ENCODE measurements at regions not wholly inside any gene's neighbourhood (a gene's known extent, or its start where the extent isn't known, plus 50 kb on each side); places are given as distances from the start of the nearest gene placed in this dataset.
"Not testable (repeated sequence)": the region's sequence is repeated elsewhere in the genome, so short reads cannot be mapped to it uniquely, and the experiment has no call there.

GRCh38 chr14:53381895-53382294, 228.8 kb upstream of the DDHD1 start:
- no peak overlapping the region for H3K4me3 Mint-ChIP-seq
- no peaks in the 10 kb centered on the region for H3K9me3 Mint-ChIP-seq
- ChIA-PET CTCF (no interaction called here), POLR2A (no interaction called here)
- DNase-seq, result no peak
- H3K27ac Mint-ChIP-seq, result no peak overlapping the region
- peaks cover 2% of the 10 kb centered on the region for H3K27me3 Mint-ChIP-seq
- H3K4me1 Mint-ChIP-seq, result peaks cover 2% of the 10 kb centered on the region
- H3K36me3 Mint-ChIP-seq (ENCODE audit: low read depth), result no peaks in the 10 kb centered on the region

DNA sequence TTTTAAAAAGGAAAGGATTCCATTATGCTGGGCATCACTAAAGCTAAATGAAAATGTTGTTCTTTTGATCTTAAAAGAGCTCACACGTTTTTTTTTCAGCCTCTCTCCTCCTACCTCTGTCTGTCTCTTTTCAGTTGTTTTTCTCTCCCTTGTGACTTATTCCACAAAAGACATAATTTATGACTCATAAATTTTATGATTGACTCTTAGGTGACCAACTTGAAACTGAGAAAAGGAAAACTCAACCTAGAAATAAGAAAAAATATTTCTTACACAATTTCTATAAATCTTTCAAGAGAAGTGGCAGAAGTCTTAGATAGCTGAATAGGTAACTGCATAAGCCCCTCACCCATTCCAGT, 227.7 kb upstream of the DDHD1 start:
- no peak overlapping the region for H3K4me3 Mint-ChIP-seq
- peaks cover 2% of the 10 kb centered on the region for H3K27me3 Mint-ChIP-seq
- ChIA-PET POLR2A (no interaction called here), CTCF (no interaction called here)
- no peak for DNase-seq
- no peak overlapping the region for H3K27ac Mint-ChIP-seq
- no peaks in the 10 kb centered on the region for H3K36me3 Mint-ChIP-seq (ENCODE audit: low read depth)
- H3K4me1 Mint-ChIP-seq, result peaks cover 2% of the 10 kb centered on the region
- no peaks in the 10 kb centered on the region for H3K9me3 Mint-ChIP-seq

DNA sequence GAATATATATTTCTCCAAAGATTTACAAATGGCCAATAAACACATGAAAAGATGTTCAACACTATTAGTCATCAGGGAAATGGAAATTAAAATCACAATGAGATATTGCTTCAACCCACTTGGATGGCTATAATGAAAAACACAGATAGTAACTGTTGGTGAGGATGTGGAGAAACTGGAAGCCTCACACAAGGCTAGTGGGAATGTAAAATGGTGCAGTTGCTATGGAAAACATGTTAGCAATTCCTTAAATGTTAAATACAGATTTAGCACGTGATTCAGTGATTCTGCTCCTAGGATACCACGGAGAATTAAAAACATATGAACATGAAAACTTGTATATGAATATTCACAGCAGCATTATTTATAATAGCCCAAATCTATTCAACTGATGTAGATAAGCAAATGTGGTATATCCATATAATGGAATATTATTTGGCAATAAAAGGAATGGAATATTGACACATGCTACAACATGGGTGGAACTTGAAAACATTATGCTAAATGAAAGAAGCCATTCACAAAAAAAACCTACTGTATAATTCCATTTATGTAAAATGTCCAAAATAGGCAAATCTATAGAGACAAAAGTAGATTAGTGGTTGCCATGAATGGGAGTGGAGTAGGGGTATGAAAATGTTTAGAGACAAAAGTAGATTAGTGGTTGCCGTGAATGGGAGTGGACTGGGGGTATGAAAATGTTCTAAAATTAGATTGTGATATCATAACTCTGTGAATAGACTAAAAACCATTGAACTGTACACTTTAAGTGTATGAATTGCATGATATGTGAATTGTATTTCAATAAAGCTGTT, 227.1 kb upstream of the DDHD1 start:
- no peaks in the 10 kb centered on the region for H3K9me3 Mint-ChIP-seq
- peaks cover 2% of the 10 kb centered on the region for H3K4me1 Mint-ChIP-seq
- DNase-seq, result no peak
- POLR2A ChIA-PET, result no interaction called here
- CTCF ChIA-PET, result no interaction called here
- peaks cover 2% of the 10 kb centered on the region for H3K27me3 Mint-ChIP-seq
- H3K36me3 Mint-ChIP-seq (ENCODE audit: low read depth), result no peaks in the 10 kb centered on the region
- H3K27ac Mint-ChIP-seq, result no peak overlapping the region
- H3K4me3 Mint-ChIP-seq, result no peak overlapping the region

GRCh38 chr14:53378142-53378541, 225.0 kb upstream of the DDHD1 start:
- ChIA-PET CTCF (no interaction called here), POLR2A (no interaction called here)
- Mint-ChIP-seq H3K27ac (no peak overlapping the region), H3K27me3 (peaks cover 2% of the 10 kb centered on the region), H3K9me3 (no peaks in the 10 kb centered on the region), H3K36me3 (ENCODE audit: low read depth) (no peaks in the 10 kb centered on the region), H3K4me1 (peaks cover 2% of the 10 kb centered on the region), H3K4me3 (no peak overlapping the region)
- no peak for DNase-seq

GRCh38 chr14:53376064-53376463, 222.9 kb upstream of the DDHD1 start:
- H3K9me3 Mint-ChIP-seq, result no peaks in the 10 kb centered on the region

GRCh38 chr14:53375599-53375998, 222.5 kb upstream of the DDHD1 start:
- Mint-ChIP-seq H3K36me3 (ENCODE audit: low read depth) (no peaks in the 10 kb centered on the region), H3K4me3 (no peak overlapping the region), H3K9me3 (peaks cover 2% of the 10 kb centered on the region), H3K27me3 (peaks cover 2% of the 10 kb centered on the region), H3K27ac (no peak overlapping the region), H3K4me1 (peaks cover 2% of the 10 kb centered on the region)
- ChIA-PET CTCF (no interaction called here), POLR2A (no interaction called here)
- no peak for DNase-seq

More at GRCh38 chr14:53376064-53376463, 222.9 kb upstream of the DDHD1 start:
- Mint-ChIP-seq H3K27me3 (peaks cover 2% of the 10 kb centered on the region), H3K36me3 (ENCODE audit: low read depth) (no peaks in the 10 kb centered on the region), H3K4me3 (no peak overlapping the region), H3K4me1 (peaks cover 2% of the 10 kb centered on the region), H3K27ac (no peak overlapping the region)
- DNase-seq, result no peak
- POLR2A ChIA-PET, result no interaction called here
- CTCF ChIA-PET, result no interaction called here

GRCh38 chr14:53368711-53369201, 215.6 kb upstream of the DDHD1 start:
- Mint-ChIP-seq H3K27me3 (peaks cover 1% of the 10 kb centered on the region), H3K9me3 (peaks cover 4% of the 10 kb centered on the region), H3K36me3 (ENCODE audit: low read depth) (no peaks in the 10 kb centered on the region), H3K4me3 (no peak overlapping the region), H3K4me1 (no peaks in the 10 kb centered on the region), H3K27ac (no peak overlapping the region)
- ChIA-PET CTCF (no interaction called here), POLR2A (no interaction called here)
- no peak for DNase-seq

DNA sequence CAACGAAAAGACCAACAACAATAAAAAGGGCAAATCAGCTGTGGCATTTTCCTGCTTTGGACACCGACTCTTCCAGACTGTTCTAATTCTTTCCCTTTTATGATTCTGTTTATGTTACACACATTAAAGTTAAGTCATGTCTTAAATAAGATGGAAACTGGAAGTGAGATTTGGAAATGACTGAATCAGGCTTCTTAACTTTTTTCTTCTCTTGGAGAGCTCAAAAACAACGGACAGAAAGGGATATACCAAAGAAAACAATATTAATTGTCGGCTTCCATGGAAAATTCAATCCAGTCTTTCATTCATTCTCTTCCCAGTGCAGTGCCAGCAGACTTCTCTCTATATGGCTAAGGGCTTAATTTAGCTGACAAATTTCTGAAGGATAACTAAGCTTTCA, 214.9 kb upstream of the DDHD1 start:
- ChIA-PET POLR2A (no interaction called here), CTCF (no interaction called here)
- H3K9me3 Mint-ChIP-seq, result peaks cover 4% of the 10 kb centered on the region

GRCh38 chr14:53367644-53368026, 214.5 kb upstream of the DDHD1 start:
- Mint-ChIP-seq H3K27me3 (peaks cover 1% of the 10 kb centered on the region), H3K4me3 (no peak overlapping the region), H3K4me1 (no peaks in the 10 kb centered on the region), H3K27ac (no peak overlapping the region), H3K9me3 (peaks cover 6% of the 10 kb centered on the region), H3K36me3 (ENCODE audit: low read depth) (no peaks in the 10 kb centered on the region)
- ChIA-PET POLR2A (no interaction called here), CTCF (no interaction called here)
- DNase-seq, result no peak

More for the DNA sequence above, 214.9 kb upstream of the DDHD1 start:
- no peaks in the 10 kb centered on the region for H3K4me1 Mint-ChIP-seq
- peaks cover 1% of the 10 kb centered on the region for H3K27me3 Mint-ChIP-seq
- no peak for DNase-seq
- H3K4me3 Mint-ChIP-seq, result no peak overlapping the region
- H3K36me3 Mint-ChIP-seq (ENCODE audit: low read depth), result no peaks in the 10 kb centered on the region
- no peak overlapping the region for H3K27ac Mint-ChIP-seq

GRCh38 chr14:53365486-53366130, 212.5 kb upstream of the DDHD1 start:
- H3K4me3 Mint-ChIP-seq, result no peak overlapping the region
- no peak overlapping the region for H3K27ac Mint-ChIP-seq
- no peaks in the 10 kb centered on the region for H3K36me3 Mint-ChIP-seq (ENCODE audit: low read depth)
- H3K9me3 Mint-ChIP-seq, result peaks cover 4% of the 10 kb centered on the region
- ChIA-PET CTCF (no interaction called here), POLR2A (no interaction called here)
- H3K4me1 Mint-ChIP-seq, result no peaks in the 10 kb centered on the region
- H3K27me3 Mint-ChIP-seq, result peaks cover 1% of the 10 kb centered on the region
- DNase-seq, result no peak

GRCh38 chr14:53362916-53363315, 209.8 kb upstream of the DDHD1 start:
- DNase-seq; POLR2A ChIA-PET; H3K27me3 Mint-ChIP-seq; CTCF ChIA-PET; H3K36me3 Mint-ChIP-seq (ENCODE audit: low read depth); H3K27ac Mint-ChIP-seq; H3K4me1 Mint-ChIP-seq; H3K4me3 Mint-ChIP-seq; H3K9me3 Mint-ChIP-seq: not testable (repeated sequence)

DNA sequence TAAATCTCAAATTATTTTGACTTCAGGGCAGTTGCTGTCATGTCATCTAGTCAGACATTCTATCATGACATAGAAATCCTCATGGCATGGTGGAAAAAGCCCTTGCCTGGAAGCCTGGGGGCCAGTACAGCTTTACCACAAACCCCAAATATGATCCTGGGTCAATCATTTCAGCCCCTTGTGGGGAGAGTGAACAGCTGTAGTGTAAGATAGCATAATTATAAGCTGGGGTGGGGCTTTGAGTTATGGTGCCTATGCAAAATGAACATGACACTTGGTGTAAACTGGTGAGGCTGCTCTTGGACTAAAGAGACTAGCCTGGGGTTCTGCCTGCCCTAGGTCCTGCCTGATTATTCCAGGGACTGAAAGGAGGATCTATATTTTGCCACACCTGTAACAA, 207.7 kb upstream of the DDHD1 start:
- ChIA-PET POLR2A (no interaction called here), CTCF (interaction anchor here (0.6 kb wide), 1 partner anchor 63 kb away, joined by 3 read pairs; no protein-coding TSS in a partner anchor)
- Mint-ChIP-seq H3K27ac (no peak overlapping the region), H3K36me3 (ENCODE audit: low read depth) (no peaks in the 10 kb centered on the region), H3K4me3 (no peak overlapping the region), H3K27me3 (no peaks in the 10 kb centered on the region), H3K4me1 (no peaks in the 10 kb centered on the region), H3K9me3 (peaks cover 2% of the 10 kb centered on the region)
- DNase-seq, result no peak

GRCh38 chr14:53358166-53358565, 205.0 kb upstream of the DDHD1 start:
- H3K9me3 Mint-ChIP-seq, result peaks cover 2% of the 10 kb centered on the region
- no peak for DNase-seq
- peaks cover 1% of the 10 kb centered on the region for H3K4me1 Mint-ChIP-seq
- H3K4me3 Mint-ChIP-seq, result no peak overlapping the region
- H3K27me3 Mint-ChIP-seq, result no peaks in the 10 kb centered on the region
- POLR2A ChIA-PET, result no interaction called here
- no peaks in the 10 kb centered on the region for H3K36me3 Mint-ChIP-seq (ENCODE audit: low read depth)
- no peak overlapping the region for H3K27ac Mint-ChIP-seq
- CTCF ChIA-PET, result no interaction called here
